ENCODE measurements at regions not wholly inside any gene's neighbourhood (a gene's known extent, or its start where the extent isn't known, plus 50 kb on each side); places are given as distances from the start of the nearest gene placed in this dataset.

DNA sequence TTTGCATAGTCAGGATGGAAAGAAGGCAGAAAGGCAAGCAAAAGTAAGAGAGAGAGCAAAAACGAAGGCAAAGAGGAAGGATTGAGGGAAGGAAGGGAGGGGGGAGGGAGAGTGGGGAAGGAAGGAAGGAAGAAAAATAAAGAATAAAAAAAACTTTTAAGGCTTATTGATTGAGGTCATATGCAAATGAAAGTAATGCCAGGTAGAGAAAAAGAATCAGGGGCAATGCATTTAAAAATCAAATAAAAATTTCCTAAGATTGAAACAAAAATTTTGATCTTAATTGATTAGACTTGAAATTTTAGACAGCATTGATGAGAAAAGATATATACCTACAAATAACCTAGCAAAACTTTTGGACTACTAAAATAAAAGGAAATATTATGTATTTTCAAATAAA is 153.9 kb upstream of the KIF2B start:
- H3K27me3 ChIP-seq (ENCODE audit: control insufficient read depth in 2 of 2, insufficient read depth in 2 of 2, low read length in 2 of 2) = no peaks in the 10 kb centered on the region
- H3K4me3 ChIP-seq (replicated peaks in 1 of 3; ENCODE audit: insufficient read depth in 1 of 3, low read depth in 1 of 3, low read length in 3 of 3) = no peak overlapping the region
- no peak overlapping the region for H3K4me2 ChIP-seq (ENCODE audit: insufficient read depth, low read length)
- intact Hi-C loops (cut with micrococcal nuclease) = no loop called here
- H3K9me3 ChIP-seq (replicated peaks; ENCODE audit: control insufficient read depth, insufficient read depth, low read length) = peaks cover 1% of the 10 kb centered on the region
- H3K9ac ChIP-seq (replicated peaks; ENCODE audit: extremely low read depth, insufficient read depth, low read length) = no peak overlapping the region
- ChIA-PET POLR2A (no interaction called here), CTCF (no interaction called here)
- no peaks in the 10 kb centered on the region for H3K79me2 ChIP-seq (ENCODE audit: control insufficient read depth, insufficient read depth, low read length)
- dilution Hi-C loops (cut with MboI; ENCODE audit: extremely low pct_ligation_motif_present, low sequenced_read_pairs) = no loop called here
- H4K20me1 ChIP-seq (replicated peaks; ENCODE audit: control insufficient read depth, extremely low read depth, insufficient read depth, low read length) = no peaks in the 10 kb centered on the region
- H3K4me1 ChIP-seq (ENCODE audit: control insufficient read depth, extremely low read depth, insufficient read depth, low read length) = no peaks in the 10 kb centered on the region
- H3K27ac ChIP-seq (ENCODE audit: insufficient read depth, low read depth, low read length) = no peak overlapping the region
- DNase-seq (ENCODE audit: low read depth, low spot score) = no peak
- no TSS peak for BruUV-seq (replicated peaks)
- H3K36me3 ChIP-seq (ENCODE audit: control insufficient read depth in 2 of 2, extremely low read depth in 1 of 2, insufficient read depth in 2 of 2, low read length in 2 of 2) = no peaks in the 10 kb centered on the region
- no peaks in the 10 kb centered on the region for H3K9me1 ChIP-seq (replicated peaks; ENCODE audit: control insufficient read depth, extremely low read depth, insufficient read depth, low read length)
- no peak overlapping the region for H2AFZ ChIP-seq (ENCODE audit: low read depth, low read length)
- TF ChIP-seq MAX (IDR thresholded peaks at IDR 0.05; ENCODE audit: insufficient read depth, insufficient read length) = no peak
- TF ChIP-seq MYC (IDR thresholded peaks at IDR 0.05; ENCODE audit: low read depth, low read length) = no peak
- TF ChIP-seq POLR2A (IDR thresholded peaks at IDR 0.05; ENCODE audit: low read depth, low read length) = no peak
- no peak for TF ChIP-seq FOS (IDR thresholded peaks at IDR 0.05; ENCODE audit: borderline replicate concordance, insufficient read depth, low read length)
- TF ChIP-seq JUN (IDR thresholded peaks at IDR 0.05; ENCODE audit: borderline replicate concordance, insufficient read depth, insufficient read length, low read depth) = no peak
- no peak for TF ChIP-seq GATA2 (IDR thresholded peaks at IDR 0.05; ENCODE audit: insufficient read depth, insufficient read length, low read depth, low read length)
- TF ChIP-seq EZH2 (IDR thresholded peaks at IDR 0.05; ENCODE audit: borderline replicate concordance, low read depth, low read length, severe bottlenecking) = no peak
- no peak for TF ChIP-seq CTCF (IDR thresholded peaks at IDR 0.05; ENCODE audit: extremely low read depth in 1 of 2, insufficient read depth in 1 of 2, low read depth in 1 of 2, low read length in 2 of 2)
- TF ChIP-seq POLR2AphosphoS5 (IDR thresholded peaks at IDR 0.05; ENCODE audit: insufficient read depth, low read depth, low read length) = no peak
- FAIRE-seq = no peak
